ENCODE measurements at regions not wholly inside any gene's neighbourhood (a gene's known extent, or its start where the extent isn't known, plus 50 kb on each side); places are given as distances from the start of the nearest gene placed in this dataset.

- no peak for DNase-seq (ENCODE audit: low read depth, low spot score)
- no peaks in the 10 kb centered on the region for H3K9me1 ChIP-seq (replicated peaks; ENCODE audit: control insufficient read depth, extremely low read depth, insufficient read depth, low read length)
- ChIA-PET CTCF (interaction anchor here (0.8 to 1.0 kb wide), 2 partner anchors 18 to 74 kb away, joined by 3 to 4 read pairs; no protein-coding TSS in a partner anchor), POLR2A (no interaction called here)
- H3K36me3 ChIP-seq (ENCODE audit: control insufficient read depth in 2 of 2, extremely low read depth in 1 of 2, insufficient read depth in 2 of 2, low read length in 2 of 2): no peaks in the 10 kb centered on the region
- no peak overlapping the region for H3K4me3 ChIP-seq (replicated peaks in 1 of 3; ENCODE audit: insufficient read depth in 1 of 3, low read depth in 1 of 3, low read length in 3 of 3)
- intact Hi-C loops (cut with micrococcal nuclease): no loop called here
- H3K9me3 ChIP-seq (replicated peaks; ENCODE audit: control insufficient read depth, insufficient read depth, low read length): no peaks in the 10 kb centered on the region
- dilution Hi-C loops (cut with MboI; ENCODE audit: extremely low pct_ligation_motif_present, low sequenced_read_pairs): no loop called here
- H3K4me1 ChIP-seq (ENCODE audit: control insufficient read depth, extremely low read depth, insufficient read depth, low read length): no peaks in the 10 kb centered on the region
- TF ChIP-seq FOS (IDR thresholded peaks at IDR 0.05; ENCODE audit: borderline replicate concordance, insufficient read depth, low read length) (no peak), POLR2AphosphoS5 (IDR thresholded peaks at IDR 0.05; ENCODE audit: insufficient read depth, low read depth, low read length) (no peak), POLR2A (IDR thresholded peaks at IDR 0.05; ENCODE audit: low read depth, low read length) (no peak)
- TF ChIP-seq, protein P1, sequence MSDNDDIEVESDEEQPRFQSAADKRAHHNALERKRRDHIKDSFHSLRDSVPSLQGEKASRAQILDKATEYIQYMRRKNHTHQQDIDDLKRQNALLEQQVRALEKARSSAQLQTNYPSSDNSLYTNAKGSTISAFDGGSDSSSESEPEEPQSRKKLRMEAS (IDR thresholded peaks at IDR 0.05; ENCODE audit: insufficient read depth, insufficient read length): no peak
- no peaks in the 10 kb centered on the region for H4K20me1 ChIP-seq (replicated peaks; ENCODE audit: control insufficient read depth, extremely low read depth, insufficient read depth, low read length)
- H3K9ac ChIP-seq (replicated peaks; ENCODE audit: extremely low read depth, insufficient read depth, low read length): no peak overlapping the region
- H3K27ac ChIP-seq (ENCODE audit: insufficient read depth, low read depth, low read length): no peak overlapping the region
- no peak overlapping the region for H3K4me2 ChIP-seq (ENCODE audit: insufficient read depth, low read length)
- H3K79me2 ChIP-seq (ENCODE audit: control insufficient read depth, insufficient read depth, low read length): no peaks in the 10 kb centered on the region
- FAIRE-seq: no peak
- no peaks in the 10 kb centered on the region for H3K27me3 ChIP-seq (ENCODE audit: control insufficient read depth in 2 of 2, insufficient read depth in 2 of 2, low read length in 2 of 2)
- H2AFZ ChIP-seq (ENCODE audit: low read depth, low read length): no peak overlapping the region
- no TSS peak for BruUV-seq (replicated peaks)
These were observed 107.0 kb upstream of the ZC3H15 start for GRCh38 chr2:186379052-186379451.

DNA sequence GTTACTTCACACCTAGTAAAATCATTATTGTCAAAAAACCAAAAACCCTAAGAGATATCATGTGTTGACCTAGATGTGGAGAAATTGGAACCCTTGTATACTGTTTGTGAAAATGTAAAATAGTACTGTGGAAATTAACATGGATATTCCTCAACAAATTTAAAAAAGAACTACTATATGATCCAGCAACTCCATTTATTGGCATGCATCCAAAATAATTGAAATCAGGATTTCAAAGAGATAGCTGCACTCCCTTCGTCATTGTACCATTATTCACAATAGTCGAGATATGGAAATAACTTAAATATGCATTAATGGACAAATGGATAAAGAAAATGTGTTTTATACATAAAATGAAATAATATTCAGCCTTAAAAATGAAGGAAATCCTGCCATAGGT is 105.3 kb upstream of the ZC3H15 start:
- Histone ChIP-seq H3K79me2 (ENCODE audit: control insufficient read depth, insufficient read depth, low read length) (no peaks in the 10 kb centered on the region), H3K27me3 (ENCODE audit: control insufficient read depth in 2 of 2, insufficient read depth in 2 of 2, low read length in 2 of 2) (no peaks in the 10 kb centered on the region), H3K4me2 (ENCODE audit: insufficient read depth, low read length) (no peak overlapping the region), H3K9me1 (replicated peaks; ENCODE audit: control insufficient read depth, extremely low read depth, insufficient read depth, low read length) (no peaks in the 10 kb centered on the region), H4K20me1 (replicated peaks; ENCODE audit: control insufficient read depth, extremely low read depth, insufficient read depth, low read length) (no peaks in the 10 kb centered on the region), H3K9ac (replicated peaks; ENCODE audit: extremely low read depth, insufficient read depth, low read length) (no peak overlapping the region), H3K4me3 (replicated peaks in 1 of 3; ENCODE audit: insufficient read depth in 1 of 3, low read depth in 1 of 3, low read length in 3 of 3) (no peak overlapping the region), H2AFZ (ENCODE audit: low read depth, low read length) (no peak overlapping the region), H3K4me1 (ENCODE audit: control insufficient read depth, extremely low read depth, insufficient read depth, low read length) (no peaks in the 10 kb centered on the region), H3K36me3 (ENCODE audit: control insufficient read depth in 2 of 2, extremely low read depth in 1 of 2, insufficient read depth in 2 of 2, low read length in 2 of 2) (no peaks in the 10 kb centered on the region), H3K27ac (ENCODE audit: insufficient read depth, low read depth, low read length) (no peak overlapping the region), H3K9me3 (replicated peaks; ENCODE audit: control insufficient read depth, insufficient read depth, low read length) (no peaks in the 10 kb centered on the region)
- no peak for TF ChIP-seq GATA2 (IDR thresholded peaks at IDR 0.05; ENCODE audit: insufficient read depth, insufficient read length, low read depth, low read length)
- TF ChIP-seq MYC (IDR thresholded peaks at IDR 0.05; ENCODE audit: low read depth, low read length): no peak
- TF ChIP-seq FOS (IDR thresholded peaks at IDR 0.05; ENCODE audit: borderline replicate concordance, insufficient read depth, low read length): no peak
- TF ChIP-seq, protein P2, sequence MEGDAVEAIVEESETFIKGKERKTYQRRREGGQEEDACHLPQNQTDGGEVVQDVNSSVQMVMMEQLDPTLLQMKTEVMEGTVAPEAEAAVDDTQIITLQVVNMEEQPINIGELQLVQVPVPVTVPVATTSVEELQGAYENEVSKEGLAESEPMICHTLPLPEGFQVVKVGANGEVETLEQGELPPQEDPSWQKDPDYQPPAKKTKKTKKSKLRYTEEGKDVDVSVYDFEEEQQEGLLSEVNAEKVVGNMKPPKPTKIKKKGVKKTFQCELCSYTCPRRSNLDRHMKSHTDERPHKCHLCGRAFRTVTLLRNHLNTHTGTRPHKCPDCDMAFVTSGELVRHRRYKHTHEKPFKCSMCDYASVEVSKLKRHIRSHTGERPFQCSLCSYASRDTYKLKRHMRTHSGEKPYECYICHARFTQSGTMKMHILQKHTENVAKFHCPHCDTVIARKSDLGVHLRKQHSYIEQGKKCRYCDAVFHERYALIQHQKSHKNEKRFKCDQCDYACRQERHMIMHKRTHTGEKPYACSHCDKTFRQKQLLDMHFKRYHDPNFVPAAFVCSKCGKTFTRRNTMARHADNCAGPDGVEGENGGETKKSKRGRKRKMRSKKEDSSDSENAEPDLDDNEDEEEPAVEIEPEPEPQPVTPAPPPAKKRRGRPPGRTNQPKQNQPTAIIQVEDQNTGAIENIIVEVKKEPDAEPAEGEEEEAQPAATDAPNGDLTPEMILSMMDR (IDR thresholded peaks at IDR 0.05; ENCODE audit: extremely low read depth in 1 of 2, insufficient read depth in 1 of 2, low read depth in 1 of 2, low read length in 2 of 2): no peak
- TF ChIP-seq JUN (IDR thresholded peaks at IDR 0.05; ENCODE audit: borderline replicate concordance, insufficient read depth, insufficient read length, low read depth): no peak
- no peak for TF ChIP-seq POLR2AphosphoS5 (IDR thresholded peaks at IDR 0.05; ENCODE audit: insufficient read depth, low read depth, low read length)
- TF ChIP-seq EZH2 (IDR thresholded peaks at IDR 0.05; ENCODE audit: borderline replicate concordance, low read depth, low read length, severe bottlenecking): no peak
- dilution Hi-C loops (cut with MboI; ENCODE audit: extremely low pct_ligation_motif_present, low sequenced_read_pairs): no loop called here
- ChIA-PET CTCF (no interaction called here), POLR2A (no interaction called here)
- intact Hi-C loops (cut with micrococcal nuclease): no loop called here
- DNase-seq (ENCODE audit: low read depth, low spot score): no peak
- FAIRE-seq: no peak
- no TSS peak for BruUV-seq (replicated peaks)

Measured in endothelial cell of umbilical vein (primary cell).